ENCODE measurements at regions not wholly inside any gene's neighbourhood (a gene's known extent, or its start where the extent isn't known, plus 50 kb on each side); places are given as distances from the start of the nearest gene placed in this dataset.

GRCh38 chrX:19183761-19184477 lies 61.7 kb upstream of the ADGRG2 start:
- no peaks in the 10 kb centered on the region for H3K36me3 Mint-ChIP-seq (ENCODE audit: insufficient read depth, unreplicated experiment)
- DNase-seq = no peak
- H3K27ac Mint-ChIP-seq (ENCODE audit: unreplicated experiment) = no peak overlapping the region
- H3K9me3 Mint-ChIP-seq (ENCODE audit: low read depth, unreplicated experiment) = no peaks in the 10 kb centered on the region
- no peak overlapping the region for H3K4me3 Mint-ChIP-seq (ENCODE audit: low read depth, unreplicated experiment)
- peaks cover 47% of the 10 kb centered on the region for H3K27me3 Mint-ChIP-seq (ENCODE audit: unreplicated experiment)
- intact Hi-C loops (cut with micrococcal nuclease; ENCODE audit: unreplicated experiment) = no loop called here
- H3K4me1 Mint-ChIP-seq (ENCODE audit: low read depth, unreplicated experiment) = no peaks in the 10 kb centered on the region
- TF ChIP-seq, protein P1, sequence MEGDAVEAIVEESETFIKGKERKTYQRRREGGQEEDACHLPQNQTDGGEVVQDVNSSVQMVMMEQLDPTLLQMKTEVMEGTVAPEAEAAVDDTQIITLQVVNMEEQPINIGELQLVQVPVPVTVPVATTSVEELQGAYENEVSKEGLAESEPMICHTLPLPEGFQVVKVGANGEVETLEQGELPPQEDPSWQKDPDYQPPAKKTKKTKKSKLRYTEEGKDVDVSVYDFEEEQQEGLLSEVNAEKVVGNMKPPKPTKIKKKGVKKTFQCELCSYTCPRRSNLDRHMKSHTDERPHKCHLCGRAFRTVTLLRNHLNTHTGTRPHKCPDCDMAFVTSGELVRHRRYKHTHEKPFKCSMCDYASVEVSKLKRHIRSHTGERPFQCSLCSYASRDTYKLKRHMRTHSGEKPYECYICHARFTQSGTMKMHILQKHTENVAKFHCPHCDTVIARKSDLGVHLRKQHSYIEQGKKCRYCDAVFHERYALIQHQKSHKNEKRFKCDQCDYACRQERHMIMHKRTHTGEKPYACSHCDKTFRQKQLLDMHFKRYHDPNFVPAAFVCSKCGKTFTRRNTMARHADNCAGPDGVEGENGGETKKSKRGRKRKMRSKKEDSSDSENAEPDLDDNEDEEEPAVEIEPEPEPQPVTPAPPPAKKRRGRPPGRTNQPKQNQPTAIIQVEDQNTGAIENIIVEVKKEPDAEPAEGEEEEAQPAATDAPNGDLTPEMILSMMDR (IDR thresholded peaks at IDR 0.05; ENCODE audit: unreplicated experiment) = no peak
- CTCF ChIA-PET = no interaction called here
- no TSS peak for BruUV-seq (replicated peaks)

DNA sequence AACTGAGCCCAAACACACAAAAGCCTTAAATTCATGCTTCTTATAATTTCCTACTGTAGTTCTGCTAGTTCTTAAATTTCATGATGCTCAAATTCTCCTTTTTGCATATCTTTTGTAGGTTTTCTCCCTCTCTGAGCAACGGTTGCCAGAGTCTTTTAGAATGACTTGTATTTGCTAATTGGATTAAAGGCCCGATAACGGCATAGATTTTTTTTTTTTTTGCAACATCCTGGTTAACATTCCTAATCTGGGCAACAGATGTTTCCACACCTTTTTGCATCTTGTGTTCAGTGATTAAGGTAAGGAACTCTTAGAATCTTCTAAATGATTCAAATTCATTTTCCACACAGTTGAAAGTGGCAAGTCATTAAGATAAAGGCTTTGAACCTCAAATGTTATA lies 66.3 kb upstream of the ADGRG2 start:
- no peak overlapping the region for H3K27ac Mint-ChIP-seq (ENCODE audit: unreplicated experiment)
- TF ChIP-seq, protein P1 (IDR thresholded peaks at IDR 0.05; ENCODE audit: unreplicated experiment) = no peak
- DNase-seq = no peak
- BruUV-seq (replicated peaks) = no TSS peak
- H3K4me3 Mint-ChIP-seq (ENCODE audit: low read depth, unreplicated experiment) = no peak overlapping the region
- intact Hi-C loops (cut with micrococcal nuclease; ENCODE audit: unreplicated experiment) = no loop called here
- no peaks in the 10 kb centered on the region for H3K4me1 Mint-ChIP-seq (ENCODE audit: low read depth, unreplicated experiment)
- H3K9me3 Mint-ChIP-seq (ENCODE audit: low read depth, unreplicated experiment) = no peaks in the 10 kb centered on the region
- CTCF ChIA-PET = no interaction called here
- H3K36me3 Mint-ChIP-seq (ENCODE audit: insufficient read depth, unreplicated experiment) = no peaks in the 10 kb centered on the region
- H3K27me3 Mint-ChIP-seq (ENCODE audit: unreplicated experiment) = peaks cover 40% of the 10 kb centered on the region

DNA sequence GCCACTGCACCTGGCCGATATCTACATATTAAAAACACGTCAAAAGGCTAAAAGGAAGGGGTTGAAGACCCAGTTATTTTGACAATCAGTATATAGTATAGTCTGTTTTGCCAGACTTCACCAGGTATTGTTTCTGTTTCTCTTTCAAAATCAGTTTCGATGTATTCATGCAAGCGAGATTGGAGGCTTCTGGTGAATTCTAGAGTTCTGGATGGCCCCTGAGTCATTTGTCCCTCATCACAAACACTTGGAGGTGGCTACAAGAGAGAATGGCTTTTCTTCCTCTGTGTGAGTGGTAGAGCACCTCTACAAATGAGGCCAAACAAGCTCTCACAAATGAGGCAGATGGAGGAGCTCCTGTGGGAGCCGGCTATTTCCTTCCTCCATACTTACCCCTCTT lies 68.6 kb upstream of the ADGRG2 start:
- Mint-ChIP-seq H3K4me3 (ENCODE audit: low read depth, unreplicated experiment) (no peak overlapping the region), H3K36me3 (ENCODE audit: insufficient read depth, unreplicated experiment) (no peaks in the 10 kb centered on the region), H3K9me3 (ENCODE audit: low read depth, unreplicated experiment) (no peaks in the 10 kb centered on the region), H3K27me3 (ENCODE audit: unreplicated experiment) (peaks cover 42% of the 10 kb centered on the region), H3K27ac (ENCODE audit: unreplicated experiment) (no peak overlapping the region), H3K4me1 (ENCODE audit: low read depth, unreplicated experiment) (no peaks in the 10 kb centered on the region)
- no TSS peak for BruUV-seq (replicated peaks)
- DNase-seq = no peak
- CTCF ChIA-PET = no interaction called here
- intact Hi-C loops (cut with micrococcal nuclease; ENCODE audit: unreplicated experiment) = no loop called here
- TF ChIP-seq, protein P1 (IDR thresholded peaks at IDR 0.05; ENCODE audit: unreplicated experiment) = no peak

- CTCF ChIA-PET = no interaction called here
- no peak overlapping the region for H3K4me3 Mint-ChIP-seq (ENCODE audit: low read depth, unreplicated experiment)
Observed at GRCh38 chrX:19193565-19193964, 71.3 kb upstream of the ADGRG2 start.

More at GRCh38 chrX:19193565-19193964, 71.3 kb upstream of the ADGRG2 start:
- no peak for DNase-seq
- TF ChIP-seq, protein P1 (IDR thresholded peaks at IDR 0.05; ENCODE audit: unreplicated experiment) = no peak
- no peaks in the 10 kb centered on the region for H3K36me3 Mint-ChIP-seq (ENCODE audit: insufficient read depth, unreplicated experiment)
- no TSS peak for BruUV-seq (replicated peaks)
- intact Hi-C loops (cut with micrococcal nuclease; ENCODE audit: unreplicated experiment) = no loop called here
- peaks cover 54% of the 10 kb centered on the region for H3K27me3 Mint-ChIP-seq (ENCODE audit: unreplicated experiment)
- H3K9me3 Mint-ChIP-seq (ENCODE audit: low read depth, unreplicated experiment) = no peaks in the 10 kb centered on the region
- H3K27ac Mint-ChIP-seq (ENCODE audit: unreplicated experiment) = no peak overlapping the region
- H3K4me1 Mint-ChIP-seq (ENCODE audit: low read depth, unreplicated experiment) = no peaks in the 10 kb centered on the region

Measured in Calu3 (cell line).